B cell (primary cell): ENCODE measurements at regions not wholly inside any gene's neighbourhood (a gene's known extent, or its start where the extent isn't known, plus 50 kb on each side); places are given as distances from the start of the nearest gene placed in this dataset.

Experiments used
- ATAC-seq: fragments of 200-7000 bp; cut with Tn5 transposase; one replicate; pipeline ENCODE4 v1.10.0; 2021; ENCODE audit warnings: low read depth, mild to moderate bottlenecking, moderate number of reproducible peaks, moderate library complexity
- CTCF ChIA-PET: fragments of 350-600 bp; sonication (Branson Sonifier 250); formaldehyde crosslinking; loops from one replicate; lab custom pipeline; 2021; ENCODE audit warnings: antibody characterized with exemption, inconsistent platforms; lab: Charles Lee
- POLR2A ChIA-PET: fragments of 350-600 bp; sonication (Branson Sonifier 250); formaldehyde crosslinking; loops from one replicate; lab custom pipeline; 2021; ENCODE audit warnings: antibody characterized with exemption; lab: Charles Lee
- DNase-seq: peaks from one replicate; pipeline ENCODE4 v3.0.0; 2013
- H2AFZ ChIP-seq: 2 replicates; pipeline ENCODE4 v1.6.1; 2012; ENCODE audit warnings: mild to moderate bottlenecking, low read depth, low read length; ENCODE audit not compliant: insufficient read depth, poor library complexity, severe bottlenecking
- H3K27ac ChIP-seq, 2 donors: 1 replicate in 1 of 2; 2 replicates in 1 of 2; pipeline ENCODE4 v1.5.1; 2012 to 2013; ENCODE audit warnings: low read length in 2 of 2, mild to moderate bottlenecking in 2 of 2, moderate library complexity in 1 of 2
- H3K27me3 ChIP-seq, 4 experiments: fragments of 200-600 bp in 1 of 4; sonication (generic) in 1 of 4; replicated peaks in 1 of 4; 1 replicate in 2 of 4; 2 replicates in 2 of 4; pipeline versions ENCODE4 v1.6.1 to v1.7.0; 2013 to 2016; ENCODE audit warnings: low read length in 3 of 4, mild to moderate bottlenecking in 2 of 4, mixed read lengths in 1 of 4, moderate library complexity in 1 of 4; ENCODE audit not compliant: insufficient read depth in 4 of 4, control insufficient read depth in 3 of 4; ENCODE audit errors: control extremely low read depth in 1 of 4
- H3K36me3 ChIP-seq, 2 experiments: replicated peaks in 1 of 2; 1 replicate in 1 of 2; 2 replicates in 1 of 2; pipeline versions ENCODE4 v1.6.1 to v1.7.1; 2013; ENCODE audit warnings: low read length in 1 of 2; ENCODE audit not compliant: insufficient read depth in 2 of 2, control insufficient read depth in 1 of 2; ENCODE audit errors: control extremely low read depth in 1 of 2, extremely low read depth in 1 of 2
- H3K4me1 ChIP-seq, 2 donors: fragments of 200-600 bp in 1 of 2; sonication (generic) in 1 of 2; 1 replicate in 1 of 2; 2 replicates in 1 of 2; pipeline versions ENCODE4 v1.5.1 to v1.6.1; 2013 to 2017; ENCODE audit warnings: low read length in 2 of 2; ENCODE audit not compliant: control insufficient read depth in 2 of 2, insufficient read depth in 2 of 2
- H3K4me2 ChIP-seq: replicated peaks from 2 replicates; pipeline ENCODE3; 2012; ENCODE audit warnings: mild to moderate bottlenecking, low read depth, low read length; ENCODE audit not compliant: poor library complexity, severe bottlenecking
- H3K4me3 ChIP-seq, 5 experiments: fragments of 200-600 bp in 1 of 5; sonication (generic) in 1 of 5; 1 replicate in 3 of 5; 2 replicates in 2 of 5; pipeline versions ENCODE4 v1.5.1 to v1.7.0; 2011 to 2016; ENCODE audit warnings: low read length in 4 of 5, mild to moderate bottlenecking in 4 of 5, low read depth in 2 of 5, control low read depth in 1 of 5, moderate library complexity in 1 of 5; ENCODE audit not compliant: insufficient read depth in 1 of 5; ENCODE audit errors: control extremely low read depth in 1 of 5, extremely low read depth in 1 of 5
- H3K79me2 ChIP-seq: fragments of 200-600 bp; sonication (generic); one replicate; pipeline ENCODE4 v1.6.0; 2016; ENCODE audit warnings: low read length; ENCODE audit not compliant: control insufficient read depth, insufficient read depth
- H3K9ac ChIP-seq: fragments of 200-600 bp; sonication (generic); 2 replicates; pipeline ENCODE4 v1.6.1; 2017; ENCODE audit warnings: mild to moderate bottlenecking, low read length, moderate library complexity
- H3K9me3 ChIP-seq, 3 donors: one replicate each; pipeline versions ENCODE4 v1.6.1 to v1.7.1; 2013; ENCODE audit warnings: low read length in 2 of 3; ENCODE audit not compliant: control insufficient read depth in 2 of 3, insufficient read depth in 1 of 3; ENCODE audit errors: control extremely low read depth in 1 of 3
- H4K20me1 ChIP-seq: 2 replicates; pipeline ENCODE4 v1.6.0; 2012; ENCODE audit warnings: mild to moderate bottlenecking, low read length; ENCODE audit not compliant: insufficient read depth, control insufficient read depth, poor library complexity, severe bottlenecking
- H3K27ac Mint-ChIP-seq: one replicate; pipeline ENCODE4 v1.8.0; 2021; ENCODE audit warnings: mixed read lengths
- H3K27me3 Mint-ChIP-seq: one replicate; pipeline ENCODE4 v1.8.0; 2021; ENCODE audit warnings: mixed read lengths
- H3K4me1 Mint-ChIP-seq: one replicate; pipeline ENCODE4 v1.8.0; 2021; ENCODE audit warnings: mixed read lengths
- H3K4me3 Mint-ChIP-seq: one replicate; pipeline ENCODE4 v1.8.0; 2021; ENCODE audit warnings: mixed read lengths
- H3K9me3 Mint-ChIP-seq: one replicate; pipeline ENCODE4 v1.8.0; 2022; ENCODE audit warnings: mixed read lengths; ENCODE audit not compliant: insufficient read depth
- EZH2 ChIP-seq: IDR thresholded peaks from 2 replicates; pipeline ENCODE4 v1.6.1; 2012; ENCODE audit warnings: borderline replicate concordance, low read depth, mild to moderate bottlenecking, moderate library complexity, low read length; ENCODE audit not compliant: insufficient read depth, poor library complexity, severe bottlenecking
- WGBS: methylation state at CpG from one replicate; pipeline ENCODE4 v1.1.5; 2013; ENCODE audit warnings: missing lambda C conversion rate; ENCODE audit not compliant: insufficient coverage; 5-methylcytosine and 5-hydroxymethylcytosine counted together
- intact Hi-C: fragments of 100-400 bp; cut with micrococcal nuclease; formaldehyde crosslinking; loops from one replicate; pipeline ENCODE4 v1.10.0; 2022
- TF ChIP-seq, protein P1 (sequence below): fragments of 200-600 bp; IDR thresholded peaks from one replicate; pipeline ENCODE4 v1.8.0; 2022; ENCODE audit warnings: antibody characterized with exemption, mild to moderate bottlenecking

DNA sequence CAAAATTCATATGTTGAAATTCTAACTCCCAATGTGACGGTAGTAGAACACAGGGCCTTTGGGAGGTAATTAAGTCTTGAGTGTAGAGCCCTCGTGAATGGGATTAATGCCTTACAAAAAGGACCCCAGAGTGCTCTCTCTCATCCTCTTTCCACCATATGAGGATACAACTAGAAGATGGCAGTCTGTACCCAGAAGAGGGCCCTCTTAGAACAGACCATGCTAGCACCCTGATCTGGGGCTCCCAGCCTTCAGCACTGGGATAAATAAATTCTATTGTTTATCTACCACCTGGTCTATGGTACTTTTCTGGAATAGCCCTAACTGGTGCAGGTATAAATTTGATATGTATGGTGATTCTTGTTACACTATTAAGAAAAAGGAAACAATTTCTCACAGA is 332.3 kb downstream of the BRINP1 start:
- no CpG with 5 or more reads among the region's 2 CpGs for WGBS

DNA sequence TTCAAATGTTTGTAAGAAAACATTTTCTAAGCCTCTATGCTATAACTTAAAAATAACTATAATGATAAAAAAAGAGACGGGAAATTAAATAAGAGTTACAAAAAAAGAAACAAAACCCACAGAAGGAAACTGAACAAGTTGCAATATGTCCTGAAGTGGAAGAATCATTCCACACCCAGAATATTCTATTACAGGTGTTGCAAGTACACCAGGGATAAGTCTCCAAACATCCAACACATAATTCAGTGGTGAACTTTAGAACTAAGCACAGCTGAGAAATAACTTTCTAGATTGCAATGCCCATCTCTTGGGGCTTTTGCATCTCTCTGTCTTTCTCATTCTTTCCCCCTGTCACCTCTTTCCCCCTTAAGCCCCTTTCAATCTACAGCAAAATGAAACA is 325.2 kb downstream of the BRINP1 start:
- H3K4me3 Mint-ChIP-seq: no peak overlapping the region
- TF ChIP-seq, protein P1, sequence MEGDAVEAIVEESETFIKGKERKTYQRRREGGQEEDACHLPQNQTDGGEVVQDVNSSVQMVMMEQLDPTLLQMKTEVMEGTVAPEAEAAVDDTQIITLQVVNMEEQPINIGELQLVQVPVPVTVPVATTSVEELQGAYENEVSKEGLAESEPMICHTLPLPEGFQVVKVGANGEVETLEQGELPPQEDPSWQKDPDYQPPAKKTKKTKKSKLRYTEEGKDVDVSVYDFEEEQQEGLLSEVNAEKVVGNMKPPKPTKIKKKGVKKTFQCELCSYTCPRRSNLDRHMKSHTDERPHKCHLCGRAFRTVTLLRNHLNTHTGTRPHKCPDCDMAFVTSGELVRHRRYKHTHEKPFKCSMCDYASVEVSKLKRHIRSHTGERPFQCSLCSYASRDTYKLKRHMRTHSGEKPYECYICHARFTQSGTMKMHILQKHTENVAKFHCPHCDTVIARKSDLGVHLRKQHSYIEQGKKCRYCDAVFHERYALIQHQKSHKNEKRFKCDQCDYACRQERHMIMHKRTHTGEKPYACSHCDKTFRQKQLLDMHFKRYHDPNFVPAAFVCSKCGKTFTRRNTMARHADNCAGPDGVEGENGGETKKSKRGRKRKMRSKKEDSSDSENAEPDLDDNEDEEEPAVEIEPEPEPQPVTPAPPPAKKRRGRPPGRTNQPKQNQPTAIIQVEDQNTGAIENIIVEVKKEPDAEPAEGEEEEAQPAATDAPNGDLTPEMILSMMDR: no peak
- TF ChIP-seq EZH2: no peak
- ATAC-seq (no peak), DNase-seq (no peak)
- H3K27ac ChIP-seq: no peak overlapping the region
- intact Hi-C loops: no loop called here
- H3K9me3 ChIP-seq: peaks cover 0 to 5% (median 0%) of the 10 kb centered on the region in 3 donors
- no peak overlapping the region for H3K4me2 ChIP-seq
- H2AFZ ChIP-seq: no peak overlapping the region
- WGBS: no CpG with 5 or more reads among the region's 1 CpG
- no peaks in the 10 kb centered on the region for H3K79me2 ChIP-seq
- no peaks in the 10 kb centered on the region for H4K20me1 ChIP-seq
- ChIA-PET CTCF (no interaction called here), POLR2A (no interaction called here)
- H3K27me3 Mint-ChIP-seq: no peaks in the 10 kb centered on the region
- no peak overlapping the region for H3K27ac Mint-ChIP-seq
- no peaks in the 10 kb centered on the region for H3K9me3 Mint-ChIP-seq
- H3K4me1 Mint-ChIP-seq: no peaks in the 10 kb centered on the region
- no peaks in the 10 kb centered on the region for H3K27me3 ChIP-seq
- H3K36me3 ChIP-seq: no peaks in the 10 kb centered on the region
- H3K9ac ChIP-seq: no peak overlapping the region
- H3K4me1 ChIP-seq: no peaks in the 10 kb centered on the region
- no peak overlapping the region for H3K4me3 ChIP-seq

More for the DNA sequence above, 332.3 kb downstream of the BRINP1 start:
- Mint-ChIP-seq H3K4me3 (no peak overlapping the region), H3K27me3 (no peaks in the 10 kb centered on the region), H3K27ac (no peak overlapping the region), H3K4me1 (no peaks in the 10 kb centered on the region), H3K9me3 (peaks cover 3% of the 10 kb centered on the region)
- no peak overlapping the region for H2AFZ ChIP-seq
- no peaks in the 10 kb centered on the region for H3K4me1 ChIP-seq
- H3K4me3 ChIP-seq: no peak overlapping the region
- intact Hi-C loops: no loop called here
- TF ChIP-seq EZH2: no peak
- TF ChIP-seq, protein P1: no peak
- no peak overlapping the region for H3K27ac ChIP-seq
- H4K20me1 ChIP-seq: no peaks in the 10 kb centered on the region
- DNase-seq: no peak
- no peaks in the 10 kb centered on the region for H3K36me3 ChIP-seq
- CTCF ChIA-PET: no interaction called here
- no peak for ATAC-seq
- H3K9ac ChIP-seq: no peak overlapping the region
- POLR2A ChIA-PET: no interaction called here
- no peak overlapping the region for H3K4me2 ChIP-seq
- H3K79me2 ChIP-seq: no peaks in the 10 kb centered on the region
- peaks cover 0 to 5% (median 0%) of the 10 kb centered on the region in 3 donors for H3K9me3 ChIP-seq
- H3K27me3 ChIP-seq: no peaks in the 10 kb centered on the region
